ENCODE measurements at regions not wholly inside any gene's neighbourhood (a gene's known extent, or its start where the extent isn't known, plus 50 kb on each side); places are given as distances from the start of the nearest gene placed in this dataset.
"Not testable (repeated sequence)": the region's sequence is repeated elsewhere in the genome, so short reads cannot be mapped to it uniquely, and the experiment has no call there.

- DNase-seq (ENCODE audit: low read depth in 2 of 2) = no peak
Measured at GRCh38 chr5:136924490-136924889, 559.1 kb upstream of the TRPC7 start.

- no peak for DNase-seq (ENCODE audit: low read depth in 2 of 2)
Measured at GRCh38 chr5:136910625-136911024, 545.3 kb upstream of the TRPC7 start.

GRCh38 chr5:136909906-136910305 lies 544.6 kb upstream of the TRPC7 start:
- no peak for DNase-seq (ENCODE audit: low read depth in 2 of 2)

GRCh38 chr5:136907371-136907770 lies 542.0 kb upstream of the TRPC7 start:
- no peak for DNase-seq (ENCODE audit: low read depth in 2 of 2)

GRCh38 chr5:136906545-136906944 lies 541.2 kb upstream of the TRPC7 start:
- no peak for DNase-seq (ENCODE audit: low read depth in 2 of 2)

GRCh38 chr5:136905571-136905970 lies 540.2 kb upstream of the TRPC7 start:
- DNase-seq (ENCODE audit: low read depth in 2 of 2) = no peak

GRCh38 chr5:136894070-136894469 lies 528.7 kb upstream of the TRPC7 start:
- no peak for DNase-seq (ENCODE audit: low read depth in 2 of 2)

- DNase-seq (ENCODE audit: low read depth in 2 of 2) = no peak
Measured at GRCh38 chr5:136892000-136892399, 526.7 kb upstream of the TRPC7 start.

GRCh38 chr5:136891175-136891972 lies 526.0 kb upstream of the TRPC7 start:
- DNase-seq (ENCODE audit: low read depth in 2 of 2) = no peak

GRCh38 chr5:136890431-136891148 lies 525.2 kb upstream of the TRPC7 start:
- DNase-seq (ENCODE audit: low read depth in 2 of 2) = no peak

- DNase-seq (ENCODE audit: low read depth in 2 of 2) = no peak
Measured at GRCh38 chr5:136886608-136887007, 521.3 kb upstream of the TRPC7 start.

GRCh38 chr5:136864960-136865359 lies 499.6 kb upstream of the TRPC7 start:
- no peak for DNase-seq (ENCODE audit: low read depth in 2 of 2)

GRCh38 chr5:136856648-136857047 lies 491.3 kb upstream of the TRPC7 start:
- no peak for DNase-seq (ENCODE audit: low read depth in 2 of 2)

GRCh38 chr5:136853971-136854370 lies 488.6 kb upstream of the TRPC7 start:
- DNase-seq (ENCODE audit: low read depth in 2 of 2) = no peak

GRCh38 chr5:136840601-136841000 lies 475.3 kb upstream of the TRPC7 start:
- DNase-seq (ENCODE audit: low read depth in 2 of 2) = no peak

GRCh38 chr5:136836093-136836492 lies 470.7 kb upstream of the TRPC7 start:
- DNase-seq (ENCODE audit: low read depth in 2 of 2) = no peak

GRCh38 chr5:136820848-136821247 lies 455.5 kb upstream of the TRPC7 start:
- no peak for DNase-seq (ENCODE audit: low read depth in 2 of 2)

- no peak for DNase-seq (ENCODE audit: low read depth in 2 of 2)
Measured at GRCh38 chr5:136819526-136820302, 454.4 kb upstream of the TRPC7 start.

- DNase-seq (ENCODE audit: low read depth in 2 of 2) = no peak
Measured at GRCh38 chr5:136816327-136816726, 451.0 kb upstream of the TRPC7 start.

- DNase-seq (ENCODE audit: low read depth in 2 of 2) = peak; percentile 70 to 73
Measured at GRCh38 chr5:136814619-136815378, 449.5 kb upstream of the TRPC7 start.

- DNase-seq (ENCODE audit: low read depth in 2 of 2) = not testable (repeated sequence)
Measured at GRCh38 chr5:136812270-136812669, 446.9 kb upstream of the TRPC7 start.

GRCh38 chr5:136811551-136811950 lies 446.2 kb upstream of the TRPC7 start:
- DNase-seq (ENCODE audit: low read depth in 2 of 2) = peak; percentile 63 to 64

All from fibroblast of skin of left biceps (primary cell).